ENCODE measurements at regions not wholly inside any gene's neighbourhood (a gene's known extent, or its start where the extent isn't known, plus 50 kb on each side); places are given as distances from the start of the nearest gene placed in this dataset.
"Not testable (repeated sequence)": the region's sequence is repeated elsewhere in the genome, so short reads cannot be mapped to it uniquely, and the experiment has no call there.

DNA sequence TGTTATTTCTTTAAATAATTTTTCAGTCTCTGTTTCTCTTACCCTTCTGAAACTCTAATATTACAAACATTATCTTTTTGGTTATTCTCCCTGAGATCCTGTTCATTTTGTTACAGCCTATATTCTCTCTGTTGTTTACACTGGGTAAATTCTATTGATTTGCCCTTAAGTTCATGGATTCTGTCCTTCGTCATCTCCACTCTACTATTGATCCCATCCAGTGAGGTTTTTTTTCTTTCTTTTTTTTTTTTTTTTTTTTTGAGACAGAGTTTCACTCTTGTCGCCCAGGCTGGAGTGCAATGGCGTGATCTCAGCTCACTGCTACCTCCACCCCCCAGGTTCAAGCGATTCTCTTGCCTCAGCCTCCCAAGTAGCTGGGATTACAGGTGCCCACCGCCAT, 393.9 kb downstream of the ZNF674 start:
- not testable (repeated sequence) for FAIRE-seq

DNA sequence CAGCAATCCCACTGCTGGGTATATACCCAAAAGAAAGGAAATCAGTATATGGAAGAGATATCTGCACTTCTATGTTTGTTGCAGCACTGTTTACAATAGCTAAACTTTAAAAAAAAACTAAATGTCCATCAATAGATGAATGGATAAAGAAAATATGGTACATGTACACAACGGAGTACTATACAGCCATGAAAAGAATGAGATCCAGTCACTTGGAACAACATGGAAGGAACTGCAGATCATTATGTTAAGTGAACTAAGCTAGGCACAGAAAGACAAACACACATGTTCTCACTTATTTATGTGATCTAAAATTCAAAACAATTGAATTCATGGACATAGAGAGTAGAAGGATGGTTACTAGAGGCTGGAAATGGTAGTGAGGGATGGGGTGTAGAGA, 400.7 kb downstream of the ZNF674 start:
- FAIRE-seq = no peak

DNA sequence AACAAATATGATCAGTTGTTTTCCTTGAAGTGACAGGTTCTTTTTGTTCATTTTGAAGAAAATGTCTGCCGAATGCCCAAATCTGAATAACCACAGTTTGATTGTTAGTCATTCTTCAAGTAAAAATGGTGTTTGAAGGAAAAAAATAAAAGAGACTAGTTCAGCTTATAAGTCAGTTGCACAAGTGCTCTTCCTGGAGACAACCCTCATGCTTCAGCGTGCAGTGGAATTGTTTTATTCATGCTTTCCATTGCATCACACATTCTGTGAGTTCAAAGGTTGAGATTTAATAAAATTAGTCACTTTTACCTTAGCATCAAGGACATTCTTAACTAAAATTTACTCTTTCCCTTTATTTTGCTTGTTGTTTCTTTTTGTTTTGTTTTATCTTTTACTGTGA, 404.9 kb downstream of the ZNF674 start:
- FAIRE-seq = no peak

DNA sequence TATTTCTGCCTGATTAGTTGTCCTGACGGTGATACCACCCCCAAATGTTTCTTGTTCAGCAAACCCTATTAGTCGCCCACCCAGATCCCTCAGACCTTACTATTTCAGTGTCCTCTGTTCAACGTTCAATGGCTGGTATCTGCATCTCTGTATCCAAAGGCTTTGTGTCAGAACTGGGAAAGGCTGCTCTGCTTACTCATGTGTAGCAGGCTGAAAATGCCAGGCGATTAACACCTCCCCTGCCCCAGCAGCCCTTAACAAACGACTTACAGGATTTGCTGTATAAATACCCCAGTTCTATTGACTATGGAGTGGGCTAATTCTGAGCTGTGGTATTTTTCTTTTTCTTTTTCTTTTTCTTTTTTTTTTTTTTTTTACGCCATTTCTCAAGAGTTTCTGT, 415.0 kb downstream of the ZNF674 start:
- no peak for FAIRE-seq

DNA sequence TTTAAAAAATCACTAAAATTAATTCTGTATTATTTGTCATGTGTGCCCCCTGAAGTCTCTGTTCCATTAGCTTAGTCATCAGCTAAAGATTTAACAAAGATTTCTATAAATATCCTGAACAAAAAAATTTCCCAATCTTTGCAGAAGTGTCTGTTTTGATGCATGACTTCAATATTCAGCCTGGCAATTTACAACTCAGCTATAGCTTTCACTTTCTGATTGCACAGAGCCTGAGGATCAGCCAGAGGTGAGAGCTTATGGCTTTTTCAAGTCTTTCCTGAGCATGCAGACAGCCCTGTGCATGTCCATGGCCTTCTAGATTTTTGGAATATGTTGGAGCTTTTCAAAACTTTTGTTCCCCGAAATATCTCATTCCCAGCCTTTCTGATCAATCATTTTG, 420.1 kb downstream of the ZNF674 start:
- peak; percentile 80 for FAIRE-seq

DNA sequence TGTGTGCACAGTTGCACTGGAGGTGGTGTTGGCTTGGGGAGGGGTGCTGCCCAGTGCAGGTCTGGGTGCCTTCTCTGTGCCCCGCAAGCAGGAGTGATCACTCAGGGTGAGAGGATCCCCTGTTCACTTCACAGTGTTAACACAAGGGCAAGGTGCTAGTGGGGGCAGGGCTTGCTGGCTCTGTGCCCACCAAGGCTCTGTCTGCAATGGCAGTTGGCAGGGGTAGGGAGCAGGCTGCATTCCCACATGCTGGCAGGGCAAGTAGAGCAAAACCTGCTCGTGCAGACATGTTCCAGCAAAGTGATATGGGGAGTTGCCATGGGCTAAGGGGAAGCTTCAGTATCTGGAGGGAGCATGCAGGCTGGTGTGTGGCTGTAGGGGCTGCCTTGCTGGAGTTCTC, 428.0 kb downstream of the ZNF674 start:
- no peak for FAIRE-seq

DNA sequence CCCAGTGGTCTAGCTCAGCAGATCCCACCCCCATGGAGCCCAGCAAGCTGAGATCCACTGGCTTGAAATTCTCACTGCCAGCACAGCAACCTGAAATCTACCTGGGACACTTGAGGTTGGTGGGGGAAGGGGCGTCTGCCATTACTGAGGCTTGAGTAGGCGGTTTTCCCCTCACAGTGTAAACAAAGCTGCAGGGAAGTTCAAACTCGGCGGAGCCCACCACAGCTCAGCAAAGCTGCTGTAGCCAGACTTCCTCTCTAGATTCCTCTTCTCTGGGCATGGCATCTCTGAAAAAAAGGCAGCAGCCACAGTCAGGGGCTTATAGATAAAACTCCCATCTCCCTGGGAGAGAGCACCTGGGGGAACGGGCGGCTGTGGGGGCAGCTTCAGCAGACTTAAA, 457.9 kb downstream of the ZNF674 start:
- FAIRE-seq = not testable (repeated sequence)

DNA sequence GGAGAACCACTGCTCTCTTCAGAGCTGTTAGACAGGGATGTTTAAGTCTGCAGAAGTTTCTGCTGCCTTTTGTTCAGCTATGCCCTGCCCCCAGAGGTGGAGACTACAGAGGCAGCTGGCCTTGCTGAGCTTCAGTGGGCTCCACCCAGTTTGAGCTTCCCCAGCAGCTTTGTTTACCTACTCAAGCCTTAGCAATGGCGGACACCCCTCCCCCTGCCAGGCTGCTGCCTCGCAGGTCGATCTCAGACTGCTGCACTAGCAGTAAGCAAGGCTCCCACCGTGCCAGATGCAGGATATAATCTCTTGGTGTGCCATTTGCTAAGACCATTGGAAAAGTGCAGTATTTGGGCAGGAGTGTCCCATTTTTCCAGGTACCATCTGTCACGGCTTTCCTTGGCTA, 465.1 kb downstream of the ZNF674 start:
- FAIRE-seq = not testable (repeated sequence)

DNA sequence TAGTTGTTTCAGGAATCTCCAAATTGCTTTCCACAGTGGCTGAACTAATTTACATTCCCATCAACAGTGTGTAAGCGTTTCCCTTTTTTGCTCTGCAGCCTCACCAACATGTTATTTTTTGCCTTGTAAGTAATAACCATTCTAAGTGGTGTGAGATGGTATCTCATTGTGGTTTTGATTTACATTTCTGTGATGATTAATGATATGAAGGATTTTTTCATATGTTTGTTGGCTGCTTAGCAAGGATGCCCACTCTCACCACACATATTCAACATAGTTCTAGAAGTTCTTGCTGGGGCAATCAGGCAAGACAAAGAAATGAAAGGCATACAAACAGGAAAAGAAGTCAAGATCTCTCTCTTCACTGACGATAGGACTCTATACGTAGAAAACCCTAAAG, 472.4 kb downstream of the ZNF674 start:
- FAIRE-seq = no peak

DNA sequence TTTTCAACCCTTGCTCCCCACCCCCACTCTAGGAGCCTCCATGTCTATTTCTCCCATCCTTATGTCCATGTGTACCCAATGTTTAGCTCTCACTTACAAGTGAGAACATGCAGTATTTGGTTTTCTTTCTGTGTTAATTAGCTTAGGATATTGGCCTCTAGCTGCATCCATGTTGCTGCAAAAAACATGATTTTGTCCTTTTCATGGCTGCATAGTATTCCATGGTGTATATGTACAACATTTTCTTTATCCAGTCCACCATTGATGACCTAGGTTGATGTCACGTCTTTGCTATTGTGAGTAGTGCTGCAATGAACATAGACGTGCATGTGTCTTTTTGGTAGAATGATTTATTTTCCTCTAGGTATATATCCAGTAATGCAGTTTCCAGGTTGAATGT, 472.8 kb downstream of the ZNF674 start:
- FAIRE-seq = no peak

DNA sequence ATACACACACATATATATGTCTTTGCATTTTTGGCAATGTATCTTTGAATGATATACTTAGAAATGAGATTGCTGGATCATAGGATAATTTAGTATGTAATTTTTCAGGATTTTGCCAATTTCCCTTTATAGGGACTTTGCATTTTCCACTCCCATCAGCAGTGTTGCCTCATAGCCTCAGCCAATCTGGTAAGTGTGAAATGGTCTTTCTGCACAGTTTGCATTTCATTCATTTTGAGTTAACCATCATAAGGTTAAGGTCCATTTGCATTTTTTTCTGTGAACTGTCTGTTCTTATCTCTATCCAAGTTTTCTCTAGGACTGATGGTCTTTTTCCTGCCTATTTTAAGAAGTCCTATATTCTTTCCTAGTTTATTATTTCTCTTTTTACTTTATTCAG, 474.8 kb downstream of the ZNF674 start:
- FAIRE-seq = no peak

DNA sequence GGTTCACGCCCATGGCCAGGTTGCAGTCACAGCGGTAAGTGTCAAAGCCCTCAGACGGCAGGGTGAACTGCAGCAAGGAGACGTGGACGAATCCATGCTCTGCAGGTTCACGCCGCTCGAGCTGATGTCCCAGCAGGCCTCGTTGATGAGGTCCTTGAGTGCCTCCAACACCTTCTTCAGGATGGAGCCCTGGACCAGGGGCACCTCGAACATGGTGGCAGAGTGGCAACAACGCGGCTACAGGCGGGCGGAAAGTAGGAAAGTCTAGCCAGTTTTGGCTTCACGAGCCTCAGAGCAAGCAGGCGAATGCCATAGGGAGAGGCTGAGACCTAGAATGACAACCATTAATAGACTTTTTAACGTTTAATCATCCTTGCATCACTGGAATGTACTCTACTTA, 485.9 kb downstream of the ZNF674 start:
- no peak for FAIRE-seq

DNA sequence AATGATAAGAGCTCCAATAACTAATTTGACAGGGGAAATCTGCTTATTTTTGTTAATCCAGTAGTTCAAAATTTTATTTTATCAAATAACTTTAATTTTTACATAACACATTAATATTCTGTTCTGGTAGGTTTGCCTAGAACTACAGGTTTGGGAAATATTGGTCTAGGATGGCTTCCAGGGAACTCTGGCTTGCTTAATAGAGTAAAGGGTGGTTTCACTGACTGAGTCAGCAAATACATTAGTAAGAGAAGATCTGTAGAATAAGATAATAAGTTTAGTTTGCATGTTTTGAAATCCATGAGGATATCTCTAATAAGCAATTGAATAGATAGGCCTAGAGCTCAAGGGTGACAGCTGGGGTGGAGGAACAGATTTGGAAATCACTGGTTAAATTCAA, 500.7 kb downstream of the ZNF674 start:
- FAIRE-seq = no peak

DNA sequence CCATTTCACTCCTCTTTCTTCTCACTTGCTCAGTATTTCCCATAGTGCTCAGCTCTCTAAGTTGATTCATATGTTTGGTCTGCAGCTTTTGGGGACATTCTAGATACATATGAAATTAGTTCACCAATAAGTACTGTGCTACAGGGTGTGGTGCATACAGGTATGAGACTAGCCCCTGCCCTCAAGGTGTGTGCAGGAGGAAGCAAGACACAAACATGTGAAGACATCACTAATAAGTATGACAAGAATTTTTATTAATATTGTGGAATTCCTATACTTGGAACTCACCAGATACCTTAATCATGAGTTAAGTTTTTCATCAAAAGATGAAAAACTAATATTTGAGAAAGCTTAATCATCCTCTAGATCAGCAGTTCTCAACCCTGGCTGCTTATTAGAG, 505.2 kb downstream of the ZNF674 start:
- no peak for FAIRE-seq

DNA sequence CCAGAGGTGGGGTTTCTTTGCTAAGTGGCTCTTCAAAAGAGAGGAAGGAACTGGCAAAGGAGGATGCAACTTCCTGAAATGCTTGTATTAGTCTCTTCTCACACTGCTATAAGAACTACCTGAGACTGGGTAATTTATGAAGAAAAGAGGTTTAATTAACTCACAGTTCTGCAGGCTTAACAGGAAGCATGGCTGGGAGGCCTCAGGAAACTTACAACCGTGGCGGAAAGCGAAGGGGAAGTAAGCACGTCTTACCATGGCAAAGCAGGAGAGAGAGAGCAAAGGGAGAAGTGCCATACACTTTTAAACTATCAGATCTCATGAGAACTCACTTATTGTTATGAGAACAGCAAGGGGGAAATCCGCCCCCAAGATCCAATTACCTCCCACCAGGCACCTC, 505.7 kb downstream of the ZNF674 start:
- no peak for FAIRE-seq

DNA sequence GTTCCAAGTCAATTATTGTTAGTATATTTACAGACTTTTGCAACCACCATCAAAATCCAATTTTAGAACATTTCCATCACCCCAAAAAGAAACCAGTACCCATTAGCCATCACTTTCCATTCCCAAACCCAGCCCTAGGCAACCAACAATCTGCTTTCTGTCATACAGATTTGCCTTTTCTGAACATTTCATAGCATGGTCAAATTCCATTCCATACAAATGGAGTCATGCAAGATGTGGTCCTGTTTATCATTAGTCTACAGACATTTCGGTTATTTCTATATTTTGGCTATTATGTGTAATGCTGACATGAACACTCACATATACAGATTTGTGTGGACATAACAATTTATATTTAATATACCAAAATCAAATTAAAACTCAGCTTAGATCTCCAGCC, 508.7 kb downstream of the ZNF674 start:
- no peak for FAIRE-seq

DNA sequence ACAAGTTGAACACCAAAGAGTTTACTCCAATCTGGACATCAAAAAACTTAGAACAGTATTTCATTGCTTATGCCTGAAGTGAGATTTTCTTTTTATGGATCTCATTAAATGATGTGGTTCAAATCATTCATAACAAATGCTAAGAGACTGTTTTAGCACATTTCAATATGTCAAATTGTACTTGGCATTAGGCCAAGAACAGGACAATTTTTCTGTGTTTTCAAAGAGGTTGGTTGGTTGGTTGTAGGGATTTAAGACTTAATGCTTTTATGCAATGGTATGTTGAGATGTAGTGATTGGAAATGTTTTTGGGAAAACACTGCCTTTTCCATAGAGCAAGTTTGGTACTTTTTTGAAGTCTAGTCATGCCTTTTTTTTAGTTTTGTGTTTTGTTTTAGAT, 510.4 kb downstream of the ZNF674 start:
- FAIRE-seq = peak; percentile 64

DNA sequence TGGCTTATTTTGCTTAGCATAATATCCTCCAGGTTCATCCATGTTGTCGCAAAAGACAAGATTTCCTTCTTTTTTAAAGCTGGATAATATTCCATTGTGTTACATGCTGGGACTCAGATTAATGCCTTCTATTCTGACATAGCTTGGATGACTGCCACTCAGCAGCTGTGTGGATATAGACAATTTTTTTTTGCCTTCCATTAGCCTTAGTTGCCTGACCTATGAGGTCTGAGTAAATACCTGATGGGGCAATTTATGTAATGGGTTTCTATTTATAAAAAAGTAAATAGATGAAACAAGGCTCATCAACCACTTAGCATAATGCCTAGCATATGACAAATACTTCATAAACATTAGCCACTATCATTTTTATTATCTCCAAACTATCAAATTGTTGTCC, 515.4 kb downstream of the ZNF674 start:
- FAIRE-seq = peak; percentile 100

DNA sequence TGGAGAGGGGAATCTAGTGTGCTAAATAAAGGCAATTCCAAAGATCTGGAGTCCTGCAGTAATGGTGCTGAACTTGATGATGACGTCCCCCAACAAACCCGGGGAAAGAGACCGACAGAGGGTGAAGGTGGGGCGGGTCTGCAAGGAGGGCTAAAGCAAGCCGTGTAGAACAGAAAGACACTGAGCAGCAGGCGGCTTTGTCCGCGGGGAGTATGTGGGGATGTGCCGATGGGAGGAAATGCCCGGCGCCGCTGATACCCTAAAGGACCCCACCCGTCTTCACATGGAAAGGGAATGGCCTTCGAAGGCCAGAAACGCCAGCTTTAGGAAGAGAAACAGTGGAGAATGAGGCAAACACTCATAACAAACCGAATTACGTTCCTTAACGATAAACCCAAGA, 528.9 kb downstream of the ZNF674 start:
- FAIRE-seq = no peak

DNA sequence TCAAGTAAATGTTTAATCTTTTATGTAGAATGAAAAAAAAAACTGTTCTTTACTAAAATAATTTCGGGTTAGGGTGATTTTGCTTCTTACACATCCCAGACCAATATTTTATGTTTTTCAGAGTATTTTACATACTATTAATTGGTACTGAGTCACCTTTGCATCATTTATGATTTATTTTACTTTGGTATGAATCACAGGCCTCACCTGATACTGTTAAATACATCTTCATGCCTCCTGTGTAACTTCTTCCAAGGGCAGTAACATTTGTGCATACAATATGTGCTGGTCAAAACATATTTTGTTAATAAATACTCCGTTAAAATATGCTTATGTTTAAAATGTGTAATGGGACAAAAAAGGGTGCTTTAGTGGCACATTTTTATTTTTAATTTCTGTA, 529.6 kb downstream of the ZNF674 start:
- FAIRE-seq = peak; percentile 92

DNA sequence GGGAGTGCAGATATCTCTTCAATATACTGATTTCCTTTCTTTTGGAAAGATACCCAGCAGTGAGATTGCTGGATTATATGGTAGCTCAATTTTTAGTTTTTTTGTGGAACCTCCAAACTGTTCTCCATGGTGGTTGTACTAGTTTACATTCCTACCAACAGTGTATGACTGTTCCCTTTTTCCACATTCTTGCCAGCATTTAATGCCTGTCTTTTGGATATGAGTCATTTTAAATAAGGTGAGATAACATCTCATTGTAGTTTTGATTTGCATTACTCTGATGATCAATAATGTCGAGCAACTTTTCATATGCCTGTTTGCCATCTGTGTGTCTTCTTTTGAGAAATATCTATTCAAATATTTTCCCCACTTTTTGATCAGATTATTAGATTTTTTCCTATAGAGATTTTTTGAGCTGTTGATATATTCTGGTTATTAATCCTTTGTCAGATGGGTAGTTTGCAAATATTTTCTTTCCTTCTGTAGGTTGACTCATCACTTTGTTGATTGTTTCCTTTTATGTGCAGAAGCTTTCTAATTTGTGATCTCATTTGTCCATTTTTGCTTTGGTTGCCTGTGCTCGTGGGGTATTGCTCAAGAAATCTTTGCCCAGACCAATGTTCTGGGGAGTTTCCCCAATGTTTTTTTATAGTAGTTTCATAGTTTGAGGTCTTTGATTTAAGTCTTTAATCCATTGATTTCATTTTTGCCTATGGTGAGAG, 552.7 kb downstream of the ZNF674 start:
- no peak for FAIRE-seq

DNA sequence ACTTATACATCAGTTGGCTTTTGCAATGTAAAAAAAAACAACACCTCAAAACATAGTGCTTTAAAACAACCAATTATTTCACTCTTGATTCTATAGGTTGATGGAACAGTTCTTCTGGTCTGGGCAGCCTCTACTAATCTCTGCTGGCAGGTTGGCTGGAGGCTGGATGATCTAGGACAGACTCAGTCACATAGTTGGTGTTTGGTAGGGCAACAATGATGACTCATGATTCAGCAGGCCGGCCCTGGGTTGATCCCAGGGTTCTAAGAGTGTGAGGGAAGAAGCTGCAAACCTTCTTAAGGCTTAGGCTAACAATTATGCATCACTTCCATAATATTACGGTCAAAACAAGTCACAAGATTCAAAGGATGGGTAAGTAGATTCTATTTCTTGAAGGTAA, 558.2 kb downstream of the ZNF674 start:
- FAIRE-seq = no peak

DNA sequence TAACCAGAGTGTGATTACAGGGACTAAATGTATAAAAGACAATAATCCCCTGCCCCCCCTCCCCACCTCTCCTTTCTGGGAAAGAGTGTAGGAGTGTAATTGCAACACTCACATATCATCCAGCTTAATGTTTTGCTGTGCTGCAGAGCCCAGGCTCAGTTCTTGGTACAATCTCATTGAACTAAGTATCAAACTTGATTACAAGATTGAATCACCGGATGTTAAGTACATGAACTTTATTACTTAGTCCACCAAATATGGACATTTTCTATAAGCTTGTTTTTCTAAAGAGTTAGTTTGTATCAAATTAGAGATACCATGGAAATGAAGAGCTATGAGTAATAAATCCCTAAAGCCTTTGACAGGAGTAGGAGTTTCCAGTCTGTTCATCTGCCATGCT, 559.1 kb downstream of the ZNF674 start:
- no peak for FAIRE-seq

DNA sequence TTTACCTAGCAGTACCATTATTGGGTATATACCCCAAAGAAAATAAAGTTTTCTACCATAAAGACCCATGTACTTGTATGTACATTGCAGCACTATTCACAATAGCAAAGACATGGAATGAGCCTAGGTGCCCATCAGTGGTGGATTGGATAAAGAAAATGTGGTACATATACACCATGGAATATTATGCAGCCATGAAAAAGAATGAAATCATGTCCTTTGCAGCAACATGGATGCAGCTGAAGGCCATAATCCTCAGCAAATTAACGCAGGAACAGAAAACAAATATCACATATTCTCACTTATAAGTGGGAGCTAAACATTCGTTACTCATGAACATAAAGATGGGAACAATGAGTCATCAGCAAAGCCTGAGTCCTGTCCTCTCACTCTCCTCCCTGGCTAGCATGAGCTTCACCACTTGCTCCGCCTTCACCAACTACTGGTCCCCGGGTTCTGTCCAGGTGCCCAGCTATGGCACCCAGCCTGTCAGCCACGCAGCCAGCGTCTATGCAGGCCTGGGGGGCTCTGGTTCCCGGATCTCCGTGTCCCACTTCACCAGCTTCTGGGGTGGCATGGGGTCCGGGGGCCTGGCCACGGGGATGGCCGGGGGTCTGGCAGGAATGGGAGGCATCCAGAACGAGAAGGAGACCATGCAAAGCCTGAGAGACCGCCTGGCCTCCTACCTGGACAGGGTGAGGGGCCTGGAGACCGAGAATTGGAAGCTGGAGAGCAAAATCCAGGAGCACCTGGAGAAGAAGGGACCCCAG, 562.1 kb downstream of the ZNF674 start:
- not testable (repeated sequence) for FAIRE-seq

DNA sequence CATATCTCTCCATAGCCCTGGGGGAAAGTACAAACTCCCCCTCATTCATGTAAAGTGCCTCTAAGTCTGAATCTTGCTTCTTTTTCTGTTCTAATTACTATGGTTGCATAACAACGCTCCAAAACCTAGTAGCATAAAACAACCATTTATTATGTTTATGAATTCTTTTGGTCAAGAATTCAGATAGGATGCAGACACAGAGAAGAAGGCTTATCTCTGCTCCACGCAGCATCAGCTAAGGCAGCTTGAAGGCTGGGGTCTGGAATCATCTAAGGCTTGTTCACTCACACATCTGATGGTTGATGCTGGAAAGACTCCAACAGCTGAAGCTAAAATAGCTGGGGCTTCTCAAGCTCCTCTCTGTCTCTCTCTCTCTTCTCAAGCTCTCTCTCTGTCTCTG, 564.5 kb downstream of the ZNF674 start:
- FAIRE-seq = no peak
